Stimulated activated naive CD8-positive, alpha-beta T cell treated with anti-CD3 and anti-CD28 coated beads, Interleukin-15, Interleukin-2, amounts not matched to agents 100 U/mL and 50 U/mL, for 24 hours (primary cell): ENCODE measurements at regions not wholly inside any gene's neighbourhood (a gene's known extent, or its start where the extent isn't known, plus 50 kb on each side); places are given as distances from the start of the nearest gene placed in this dataset.

Source experiments
- ATAC-seq: fragments of 150-1000 bp; cut with Tn5 transposase; one replicate; pipeline ENCODE4 v1.10.0; 2021
- DNase-seq: peaks from one replicate; pipeline ENCODE4 v3.0.0; 2021

- no peak for DNase-seq
- ATAC-seq: no peak
These were observed 139.8 kb upstream of the HNMT start for GRCh38 chr2:137824501-137824900.

DNA sequence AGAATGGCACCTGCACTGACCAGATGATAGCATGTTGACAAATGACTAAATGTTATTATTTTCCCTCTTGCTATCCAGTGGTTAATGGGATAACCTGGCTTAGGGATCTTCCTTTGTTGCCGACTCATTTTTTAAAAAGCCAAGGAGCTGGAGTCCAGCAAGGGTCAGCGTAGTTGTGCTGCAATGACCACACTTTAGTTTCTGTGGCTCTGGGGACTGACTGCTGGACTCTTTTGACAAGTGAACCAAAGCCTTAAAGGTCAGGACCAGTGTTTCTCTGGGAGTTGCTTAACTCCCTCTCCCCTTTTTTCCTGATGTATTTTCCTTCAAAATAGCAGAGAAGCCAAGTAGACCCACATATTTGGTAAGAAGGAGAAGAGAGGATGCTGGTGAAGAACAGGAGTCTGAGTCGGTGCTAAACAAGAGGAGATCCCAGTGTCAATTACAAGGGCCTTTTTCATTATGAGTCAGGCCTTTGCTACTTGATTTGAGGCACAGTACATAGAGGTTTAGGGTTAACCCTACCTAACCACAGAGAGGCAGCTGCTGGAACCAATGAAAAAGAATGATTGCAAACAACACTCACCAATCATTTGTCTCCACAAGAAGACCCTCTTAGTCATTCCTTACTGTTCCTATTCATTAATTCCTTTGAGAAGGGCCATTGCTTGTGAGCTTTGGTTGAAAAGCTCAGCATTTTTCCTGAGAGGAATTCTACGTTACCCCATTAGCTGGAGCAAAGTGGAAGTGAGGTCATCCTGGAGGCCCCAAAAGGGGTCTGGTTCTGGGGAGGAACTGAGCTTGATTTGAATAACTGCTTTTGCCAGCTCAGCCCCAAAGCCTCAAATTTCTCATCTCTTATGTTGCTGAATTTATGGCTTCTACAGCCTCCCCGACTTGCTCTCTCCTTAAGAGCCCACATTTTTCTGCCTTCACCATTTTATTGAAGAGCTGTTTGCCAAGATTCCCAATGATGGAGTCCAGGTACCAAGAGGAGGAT is 137.6 kb upstream of the HNMT start:
- ATAC-seq (peak; percentile 43), DNase-seq (no peak)

DNA sequence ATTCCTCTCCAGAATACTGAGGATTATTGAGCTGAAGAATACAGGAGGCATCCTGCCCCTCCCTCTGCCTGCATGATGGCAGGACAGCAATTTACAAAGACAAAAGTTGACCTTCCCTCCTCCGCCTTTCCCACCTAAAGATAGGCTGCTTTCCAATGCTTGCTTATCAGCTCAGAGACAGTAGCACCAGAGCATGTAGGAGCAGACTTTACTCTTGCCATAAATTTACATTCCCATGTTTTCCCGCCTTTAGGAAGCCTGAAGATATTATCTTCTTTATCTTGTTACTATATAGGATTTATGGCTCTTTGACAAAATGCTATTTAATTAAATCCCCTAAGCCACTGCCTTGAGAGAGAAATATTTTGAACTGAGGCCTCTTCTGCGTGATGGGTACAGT is 135.6 kb upstream of the HNMT start:
- DNase-seq (no peak), ATAC-seq (no peak)

DNA sequence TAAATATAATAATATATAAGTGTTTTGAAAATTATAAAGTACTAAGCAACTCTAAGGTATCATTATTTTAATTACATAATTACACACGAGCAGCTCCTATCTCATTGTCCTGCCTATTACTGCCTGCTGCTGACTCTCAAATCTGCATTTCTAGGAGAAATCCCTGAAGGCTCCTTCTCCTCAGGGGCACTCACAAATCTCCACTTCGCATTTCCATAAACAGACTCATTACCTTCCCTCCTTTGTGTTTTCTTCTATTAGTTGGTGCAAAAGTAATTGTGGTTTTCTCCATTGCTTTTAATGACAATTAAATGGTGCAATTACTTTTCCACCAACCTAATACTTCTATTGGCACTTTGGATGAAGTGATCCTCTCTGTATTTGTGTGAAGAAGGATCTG is 135.0 kb upstream of the HNMT start:
- no peak for DNase-seq

DNA sequence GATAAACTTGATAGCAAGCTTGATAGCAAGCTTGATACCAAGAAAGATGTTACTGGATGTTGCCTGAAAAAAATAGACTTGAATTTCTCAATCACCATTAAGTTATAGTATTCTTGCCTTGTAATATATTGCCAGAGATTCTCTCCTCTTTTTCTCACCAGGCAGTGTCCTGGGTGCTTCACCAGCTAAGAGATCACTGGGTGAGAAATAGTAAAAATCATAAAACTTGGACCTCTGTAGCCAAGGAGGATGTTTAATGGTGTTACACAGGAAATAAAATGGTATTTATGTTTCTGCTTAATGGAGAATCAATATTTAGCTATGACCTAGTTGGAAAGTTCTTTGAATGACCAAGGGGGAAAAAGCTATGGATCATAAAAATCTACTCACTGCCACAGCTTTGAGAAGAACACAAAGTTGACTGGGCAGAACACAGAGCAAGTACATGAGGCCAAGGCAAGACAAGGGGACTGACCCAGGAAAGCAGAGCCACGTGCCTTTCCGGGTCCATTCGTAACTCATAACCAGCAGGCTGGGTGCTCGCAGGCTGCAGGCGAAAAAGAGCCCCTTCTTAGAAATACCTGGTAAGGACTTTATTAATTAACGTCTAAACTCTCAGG is 129.4 kb upstream of the HNMT start:
- no peak for DNase-seq
- ATAC-seq: no peak

More for the DNA sequence above, 135.0 kb upstream of the HNMT start:
- ATAC-seq: no peak

GRCh38 chr2:137836671-137837070 is 127.6 kb upstream of the HNMT start:
- ATAC-seq: no peak
- no peak for DNase-seq

DNA sequence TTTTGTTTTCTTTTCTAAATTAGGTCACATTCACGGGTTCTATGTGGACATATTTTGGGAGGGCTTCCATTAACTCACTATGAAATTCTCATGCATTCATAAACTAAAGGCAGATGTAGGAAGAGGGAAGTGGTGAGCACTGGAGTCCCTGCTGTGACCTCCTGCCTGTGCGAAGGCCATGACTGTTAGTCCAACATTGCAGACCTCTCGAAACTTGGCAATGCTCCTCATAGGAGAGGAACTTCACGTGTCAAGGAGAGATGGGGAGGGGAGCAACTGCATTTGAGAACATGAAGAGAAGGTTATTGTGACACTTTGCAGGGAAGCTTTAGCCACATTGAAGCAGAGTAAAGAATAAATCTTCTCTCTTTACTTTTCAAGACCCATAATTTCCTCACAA is 126.4 kb upstream of the HNMT start:
- no peak for ATAC-seq
- DNase-seq: no peak

DNA sequence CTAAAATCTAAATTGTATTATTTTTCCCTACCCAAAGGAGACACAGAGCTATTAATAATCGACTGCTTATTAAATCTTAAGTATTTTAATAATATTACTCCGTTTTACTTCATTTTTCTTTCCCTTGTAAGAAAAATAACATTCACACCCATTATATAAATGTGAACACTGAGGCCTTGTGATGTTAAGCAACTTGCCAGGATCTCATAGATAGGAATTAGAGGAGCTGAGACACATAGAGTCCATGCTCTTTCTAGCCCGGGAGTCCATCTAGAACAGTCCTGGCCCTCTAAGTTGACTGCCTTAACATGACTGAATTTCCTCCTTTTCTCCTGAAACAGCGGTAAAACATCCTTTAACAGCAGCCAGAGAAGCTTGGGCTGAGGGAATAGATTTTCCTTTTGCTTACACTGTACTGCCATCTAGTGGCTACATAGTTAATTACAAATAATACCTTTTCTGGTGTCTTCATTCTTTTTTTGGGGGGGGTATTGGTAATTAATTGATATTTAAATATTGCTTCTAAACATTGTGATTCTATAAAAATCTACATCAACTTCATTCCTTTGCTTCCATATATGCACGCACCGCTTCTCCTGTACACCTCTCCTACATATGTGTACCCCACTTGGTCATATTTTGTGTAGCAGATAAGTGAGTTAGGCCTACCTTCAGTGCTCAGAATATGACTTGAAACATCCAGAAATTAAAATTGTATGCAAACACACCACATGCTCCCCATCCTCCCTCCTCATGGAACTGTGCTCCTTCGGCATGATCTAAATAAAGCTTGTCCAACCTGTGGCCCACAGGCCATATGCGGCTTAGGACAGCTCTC is 125.8 kb upstream of the HNMT start:
- DNase-seq (no peak), ATAC-seq (no peak)

GRCh38 chr2:137842430-137842829 is 121.8 kb upstream of the HNMT start:
- ATAC-seq: no peak
- DNase-seq: no peak

- ATAC-seq: no peak
- DNase-seq: no peak
These were observed 121.3 kb upstream of the HNMT start for GRCh38 chr2:137842952-137843351.

DNA sequence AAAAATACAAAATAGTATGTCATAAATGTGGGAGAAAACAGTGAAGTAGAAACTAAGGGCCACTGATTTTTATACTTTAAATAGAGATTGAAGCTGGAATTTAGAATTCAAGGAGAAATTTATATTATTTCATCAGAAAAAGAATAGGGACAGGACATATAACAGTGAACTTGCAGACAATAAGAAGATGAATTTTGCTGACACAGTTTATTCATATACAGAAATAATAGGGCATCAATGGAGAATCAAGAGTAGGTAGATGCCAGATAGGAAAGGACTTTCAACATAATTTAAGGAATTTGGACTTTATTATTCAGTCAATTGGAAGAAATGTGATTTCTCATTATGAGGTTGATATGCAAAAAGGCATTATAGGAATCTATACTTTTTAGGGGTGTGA is 118.9 kb upstream of the HNMT start:
- DNase-seq: no peak
- no peak for ATAC-seq

DNA sequence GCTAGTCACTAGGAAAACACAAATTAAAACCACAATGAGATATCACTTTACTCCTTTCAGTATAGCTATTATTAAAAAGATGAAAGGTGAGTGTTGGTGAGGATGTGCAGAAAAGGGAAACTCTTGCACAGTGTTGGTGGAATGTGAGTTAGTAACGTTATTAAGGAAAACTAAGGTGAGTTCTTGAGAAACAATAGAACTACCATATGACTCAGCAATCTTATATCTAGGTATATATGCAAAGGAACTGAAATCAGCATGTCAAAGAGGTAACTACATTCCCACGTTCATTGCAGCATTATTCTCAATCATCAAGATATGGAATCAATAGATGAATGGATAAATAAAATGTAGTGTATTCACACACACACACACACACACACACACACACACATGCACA is 117.3 kb upstream of the HNMT start:
- no peak for DNase-seq

GRCh38 chr2:137847443-137847842 is 116.8 kb upstream of the HNMT start:
- DNase-seq (no peak), ATAC-seq (no peak)

More for the DNA sequence above, 117.3 kb upstream of the HNMT start:
- ATAC-seq: no peak

GRCh38 chr2:137857881-137858280 is 106.4 kb upstream of the HNMT start:
- ATAC-seq (no peak), DNase-seq (no peak)

DNA sequence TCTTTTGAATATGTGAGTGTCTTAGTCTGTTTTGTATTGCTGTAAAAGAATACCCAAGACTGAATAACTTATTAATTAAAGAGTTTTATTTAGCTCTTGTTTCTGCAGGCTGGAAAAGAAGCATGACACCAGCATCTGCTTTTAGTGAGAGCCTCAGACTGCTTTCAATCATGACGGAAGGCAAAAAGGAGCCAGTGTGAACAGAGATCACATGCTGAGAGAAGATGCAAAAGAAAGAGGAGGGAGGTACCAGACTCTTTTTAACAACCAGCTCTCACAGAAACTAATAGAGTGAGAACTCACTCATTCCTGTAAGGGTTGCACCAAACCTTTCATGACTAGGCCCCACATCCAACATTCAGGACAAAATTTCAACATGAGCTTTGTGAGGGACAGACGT is 101.6 kb upstream of the HNMT start:
- ATAC-seq: no peak
- DNase-seq: no peak

DNA sequence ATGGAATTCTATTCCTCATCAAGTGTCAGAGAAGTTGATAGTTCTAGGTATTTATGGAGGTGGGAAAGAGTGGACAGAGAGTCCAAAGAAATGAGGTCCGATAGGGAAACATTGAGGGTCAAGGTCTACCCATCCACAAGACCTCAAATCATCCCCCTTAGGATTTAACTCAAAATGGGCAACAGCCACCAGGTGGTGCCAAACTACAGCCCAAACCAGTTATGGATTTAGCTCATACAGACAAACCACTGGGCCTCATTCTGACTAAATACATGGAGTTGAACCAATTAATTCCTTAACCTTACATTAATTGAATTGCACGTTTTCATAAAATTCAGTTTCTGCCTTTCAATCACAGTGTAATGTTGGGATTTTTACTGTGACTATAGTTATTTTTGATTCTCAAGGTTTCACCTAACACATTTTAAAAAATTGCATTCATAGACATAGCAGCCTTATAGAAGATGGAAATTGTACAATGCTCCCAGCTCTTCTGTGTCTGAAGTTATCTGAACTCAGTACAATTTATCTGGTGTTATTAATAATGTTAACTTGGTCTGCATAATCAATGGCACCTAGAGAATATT is 98.2 kb upstream of the HNMT start:
- peak; percentile 43 for ATAC-seq
- peak; percentile 48 for DNase-seq

DNA sequence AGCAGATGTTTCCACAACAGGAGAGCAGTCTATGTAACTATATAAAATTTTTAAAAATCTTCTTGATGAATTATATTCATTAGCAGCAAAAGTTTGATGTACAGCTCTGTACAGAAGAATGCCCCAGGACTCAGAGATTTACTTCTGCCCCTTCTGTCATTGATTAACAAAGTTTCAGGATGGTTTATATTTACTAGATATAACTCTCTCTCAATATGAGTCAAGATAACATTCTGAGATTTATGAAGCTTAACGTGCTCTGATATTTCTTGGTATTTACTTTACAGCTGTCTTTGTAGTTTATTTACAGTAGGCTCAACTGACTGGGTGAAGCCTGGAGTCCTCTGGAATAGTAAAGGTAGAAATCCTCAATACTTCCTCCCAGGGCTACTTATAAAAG is 93.6 kb upstream of the HNMT start:
- ATAC-seq (no peak), DNase-seq (no peak)

GRCh38 chr2:137872577-137872976 is 91.7 kb upstream of the HNMT start:
- ATAC-seq: no peak
- no peak for DNase-seq

DNA sequence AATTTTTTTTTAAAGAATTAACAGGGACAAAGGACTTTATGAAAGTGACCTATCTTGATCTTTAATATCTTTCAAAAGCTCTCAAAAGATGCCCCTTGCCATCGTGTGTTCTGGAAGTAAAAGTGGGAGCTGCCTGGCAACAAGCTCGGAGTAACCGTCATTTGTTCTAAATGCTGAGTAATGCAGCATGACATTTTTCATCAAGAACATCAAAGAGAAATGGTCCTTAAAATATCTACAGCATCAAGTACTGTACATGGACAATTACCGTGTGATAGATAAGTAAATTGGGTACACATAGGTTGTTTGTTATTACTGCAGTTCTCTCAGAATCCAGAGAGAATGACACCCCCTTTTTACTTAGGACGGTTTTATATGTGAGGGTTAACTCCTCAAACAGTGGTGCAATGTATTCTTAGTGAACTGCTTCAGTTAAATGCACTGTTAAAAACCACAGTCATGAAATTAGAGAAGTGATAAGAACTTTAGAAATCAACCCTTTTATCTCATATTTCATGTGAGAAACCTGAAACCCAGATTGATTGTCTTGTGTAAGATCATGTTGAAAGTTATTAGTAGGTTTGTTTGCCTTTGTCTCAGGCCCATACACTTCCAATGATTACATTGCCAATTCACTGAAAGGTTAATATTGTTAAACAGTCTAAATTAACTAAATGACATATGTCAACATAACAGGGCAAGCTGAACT is 90.6 kb upstream of the HNMT start:
- ATAC-seq (no peak), DNase-seq (no peak)

DNA sequence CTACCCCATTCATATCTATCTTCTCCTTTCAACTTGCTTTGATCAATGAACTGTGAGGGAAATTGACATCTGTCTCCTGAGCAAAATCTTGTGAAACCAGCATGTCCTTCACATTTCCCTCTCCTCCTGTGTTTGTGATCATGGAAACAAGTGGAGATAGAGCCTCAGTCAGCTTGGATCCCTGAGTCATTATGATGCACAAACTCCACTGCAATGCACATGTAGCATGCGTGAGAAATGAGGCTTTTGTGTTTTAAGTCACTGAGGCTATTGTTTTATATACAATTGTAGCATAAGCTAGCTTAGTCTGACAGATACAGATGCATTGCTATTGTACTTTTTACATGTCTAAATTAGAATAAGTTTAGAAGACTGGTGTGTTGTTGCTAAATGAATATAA is 85.2 kb upstream of the HNMT start:
- DNase-seq: no peak
- no peak for ATAC-seq

DNA sequence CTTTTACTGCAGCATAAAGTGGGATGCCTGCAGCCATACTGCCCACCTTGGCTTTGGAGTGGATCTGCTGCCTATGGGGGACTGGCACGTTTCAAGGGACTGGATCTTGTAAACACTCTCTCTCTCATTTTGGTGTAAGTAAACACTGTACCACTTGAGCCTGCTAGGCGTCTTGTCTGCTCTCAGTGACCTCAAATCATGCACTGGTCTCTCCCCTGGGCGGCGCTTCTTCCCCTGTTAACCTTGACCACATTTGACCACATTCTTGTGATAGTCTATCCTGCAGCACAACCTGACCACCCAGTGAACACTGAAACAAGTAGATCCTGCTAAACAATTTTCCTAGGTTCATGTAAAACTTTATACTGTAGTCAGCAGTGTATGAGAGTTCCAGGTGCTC is 82.6 kb upstream of the HNMT start:
- no peak for ATAC-seq

More for the DNA sequence above, 82.6 kb upstream of the HNMT start:
- DNase-seq: no peak
